ENCODE measurements at regions not wholly inside any gene's neighbourhood (a gene's known extent, or its start where the extent isn't known, plus 50 kb on each side); places are given as distances from the start of the nearest gene placed in this dataset.

DNA sequence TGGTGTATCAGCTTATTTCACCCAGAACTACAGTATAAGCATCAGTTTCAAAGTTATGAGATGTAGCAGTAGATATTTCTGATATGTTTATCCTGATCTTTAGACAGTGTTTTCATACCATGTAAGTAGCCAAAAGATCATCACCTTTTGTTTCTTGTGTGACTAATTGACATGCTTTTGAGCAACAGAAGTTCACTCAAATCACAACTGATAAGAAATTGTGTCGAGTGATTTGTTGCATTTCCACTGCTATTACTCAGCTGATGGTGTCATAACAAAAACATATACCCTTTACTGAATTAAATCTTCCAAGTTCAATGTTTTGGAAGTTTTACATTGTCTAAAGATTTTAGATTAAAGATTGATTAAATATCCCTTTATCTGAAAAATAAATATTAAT, 324.5 kb downstream of the TUSC1 start:
- TF ChIP-seq, protein P1, sequence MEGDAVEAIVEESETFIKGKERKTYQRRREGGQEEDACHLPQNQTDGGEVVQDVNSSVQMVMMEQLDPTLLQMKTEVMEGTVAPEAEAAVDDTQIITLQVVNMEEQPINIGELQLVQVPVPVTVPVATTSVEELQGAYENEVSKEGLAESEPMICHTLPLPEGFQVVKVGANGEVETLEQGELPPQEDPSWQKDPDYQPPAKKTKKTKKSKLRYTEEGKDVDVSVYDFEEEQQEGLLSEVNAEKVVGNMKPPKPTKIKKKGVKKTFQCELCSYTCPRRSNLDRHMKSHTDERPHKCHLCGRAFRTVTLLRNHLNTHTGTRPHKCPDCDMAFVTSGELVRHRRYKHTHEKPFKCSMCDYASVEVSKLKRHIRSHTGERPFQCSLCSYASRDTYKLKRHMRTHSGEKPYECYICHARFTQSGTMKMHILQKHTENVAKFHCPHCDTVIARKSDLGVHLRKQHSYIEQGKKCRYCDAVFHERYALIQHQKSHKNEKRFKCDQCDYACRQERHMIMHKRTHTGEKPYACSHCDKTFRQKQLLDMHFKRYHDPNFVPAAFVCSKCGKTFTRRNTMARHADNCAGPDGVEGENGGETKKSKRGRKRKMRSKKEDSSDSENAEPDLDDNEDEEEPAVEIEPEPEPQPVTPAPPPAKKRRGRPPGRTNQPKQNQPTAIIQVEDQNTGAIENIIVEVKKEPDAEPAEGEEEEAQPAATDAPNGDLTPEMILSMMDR (IDR thresholded peaks at IDR 0.05): no peak
- TF ChIP-seq TCF7L2 (IDR thresholded peaks at IDR 0.05; ENCODE audit: low read depth, low read length) (no peak), POLR2AphosphoS5 (IDR thresholded peaks at IDR 0.05; ENCODE audit: low read depth, low read length) (no peak)
